Activated CD8-positive, alpha-beta memory T cell treated with anti-CD3 and anti-CD28 coated beads for 1 hour (primary cell): ENCODE measurements at regions not wholly inside any gene's neighbourhood (a gene's known extent, or its start where the extent isn't known, plus 50 kb on each side); places are given as distances from the start of the nearest gene placed in this dataset.

Source experiments
- DNase-seq, 2 donors: peaks; one replicate each; pipeline ENCODE4 v3.0.0-alpha.2; 2020; ENCODE audit warnings: low read depth in 1 of 2; ENCODE audit errors: extremely low read depth in 1 of 2

GRCh38 chr12:90020436-90020835, 311.8 kb upstream of the ATP2B1 start:
- no peak for DNase-seq

GRCh38 chr12:90020014-90020413, 311.4 kb upstream of the ATP2B1 start:
- DNase-seq: no peak

GRCh38 chr12:90017316-90017715, 308.7 kb upstream of the ATP2B1 start:
- DNase-seq: no peak

GRCh38 chr12:90015228-90015627, 306.6 kb upstream of the ATP2B1 start:
- DNase-seq: no peak

DNA sequence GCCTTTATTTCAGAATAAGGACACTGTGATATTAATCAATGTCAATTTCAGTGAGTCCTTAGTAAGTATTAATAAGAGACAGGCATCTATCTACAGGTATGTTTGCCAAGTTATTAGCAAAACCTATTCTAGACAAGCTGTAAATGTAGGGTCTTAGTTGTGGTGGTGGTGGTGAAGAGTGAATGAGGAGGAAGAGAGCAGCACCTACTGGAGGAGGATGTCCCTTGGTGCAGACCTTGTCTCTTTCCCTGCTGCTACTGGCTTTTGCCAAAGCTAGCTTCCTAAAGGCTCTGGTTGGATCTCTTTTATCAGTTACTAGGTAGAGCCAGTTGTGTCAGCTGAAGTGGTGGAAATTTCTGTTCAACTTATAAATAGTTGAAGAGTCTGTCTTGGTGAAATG, 304.8 kb upstream of the ATP2B1 start:
- no peak for DNase-seq

- no peak for DNase-seq
Measured at GRCh38 chr12:90010089-90010488, 301.5 kb upstream of the ATP2B1 start.

DNA sequence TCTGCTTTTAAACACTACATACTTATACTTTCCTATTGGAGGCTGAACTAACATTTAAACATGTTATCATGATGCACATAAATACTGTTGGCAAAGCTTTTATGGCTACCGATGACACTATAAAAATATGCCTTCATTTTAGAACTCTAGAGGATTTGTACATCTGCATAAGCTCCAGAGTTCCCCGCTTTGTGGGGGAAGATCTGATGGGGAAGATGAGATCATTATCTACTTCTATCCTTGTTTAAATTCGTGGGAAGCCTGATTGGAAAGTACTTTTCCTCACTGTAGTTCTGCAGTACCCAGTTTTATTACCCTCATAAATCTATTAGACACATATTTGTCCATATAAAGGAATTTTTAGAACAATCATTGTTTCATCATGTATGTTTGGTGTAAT, 299.6 kb upstream of the ATP2B1 start:
- DNase-seq: no peak

DNA sequence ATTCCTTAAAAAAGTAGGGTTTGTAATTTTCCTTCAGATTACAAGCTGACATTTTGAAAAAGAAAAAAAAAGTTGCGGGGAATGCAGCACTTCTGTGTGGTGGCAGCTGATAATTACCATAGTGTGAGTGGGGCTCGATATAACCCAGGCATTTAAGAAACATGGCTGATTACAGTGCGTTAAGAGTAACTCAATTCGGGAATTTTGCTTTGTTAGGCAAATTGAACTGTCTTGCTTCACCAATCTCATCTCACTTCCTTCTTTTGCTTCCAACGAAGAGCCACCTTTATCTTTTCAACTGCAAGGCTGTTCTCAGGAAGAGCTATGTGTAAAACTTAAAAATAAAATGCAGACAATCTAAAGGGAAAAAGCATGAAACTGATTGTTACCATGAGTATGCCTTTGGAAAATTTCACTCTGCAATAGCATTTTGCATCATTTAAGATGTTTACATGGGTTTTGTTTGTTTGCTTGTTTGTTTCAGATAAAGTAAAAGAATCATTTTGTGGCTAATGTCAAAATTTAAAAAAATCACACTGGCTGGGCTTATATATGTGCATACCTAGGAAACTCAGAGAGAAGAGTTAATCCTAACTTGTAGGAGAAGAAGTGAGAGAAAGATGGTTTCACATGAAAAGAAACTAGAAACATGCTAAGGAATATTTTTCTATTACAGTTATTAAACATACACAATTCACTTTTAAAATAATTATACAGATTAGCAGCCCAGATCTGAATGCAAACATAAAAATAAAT, 295.9 kb upstream of the ATP2B1 start:
- DNase-seq: no peak

- DNase-seq: no peak
Measured at GRCh38 chr12:90003688-90004087, 295.1 kb upstream of the ATP2B1 start.

- DNase-seq: no peak
Measured at GRCh38 chr12:90000721-90001120, 292.1 kb upstream of the ATP2B1 start.

GRCh38 chr12:89999699-90000505, 291.3 kb upstream of the ATP2B1 start:
- no peak for DNase-seq

- no peak for DNase-seq
Measured at GRCh38 chr12:89995870-89996269, 287.2 kb upstream of the ATP2B1 start.

DNA sequence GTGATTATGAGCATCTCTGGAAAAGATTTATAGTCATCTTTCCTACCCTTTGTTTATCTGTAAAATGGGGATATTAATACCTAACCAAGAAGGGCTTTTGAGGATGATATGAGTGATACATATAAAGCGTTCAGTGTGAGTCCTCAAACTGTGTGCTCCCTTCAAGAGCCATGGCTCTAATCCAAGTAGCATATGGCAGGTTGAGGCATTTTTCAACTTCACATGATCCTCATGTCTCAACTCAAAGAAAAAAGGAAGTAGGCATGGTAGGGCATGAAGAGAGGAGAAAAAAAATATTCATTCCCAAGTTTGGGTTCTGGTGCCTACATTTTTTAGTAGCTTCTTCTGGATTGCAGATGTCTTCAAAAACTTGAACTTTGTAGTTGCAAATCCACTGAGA, 286.3 kb upstream of the ATP2B1 start:
- no peak for DNase-seq

- DNase-seq: no peak
Measured at GRCh38 chr12:89993632-89994031, 285.0 kb upstream of the ATP2B1 start.

DNA sequence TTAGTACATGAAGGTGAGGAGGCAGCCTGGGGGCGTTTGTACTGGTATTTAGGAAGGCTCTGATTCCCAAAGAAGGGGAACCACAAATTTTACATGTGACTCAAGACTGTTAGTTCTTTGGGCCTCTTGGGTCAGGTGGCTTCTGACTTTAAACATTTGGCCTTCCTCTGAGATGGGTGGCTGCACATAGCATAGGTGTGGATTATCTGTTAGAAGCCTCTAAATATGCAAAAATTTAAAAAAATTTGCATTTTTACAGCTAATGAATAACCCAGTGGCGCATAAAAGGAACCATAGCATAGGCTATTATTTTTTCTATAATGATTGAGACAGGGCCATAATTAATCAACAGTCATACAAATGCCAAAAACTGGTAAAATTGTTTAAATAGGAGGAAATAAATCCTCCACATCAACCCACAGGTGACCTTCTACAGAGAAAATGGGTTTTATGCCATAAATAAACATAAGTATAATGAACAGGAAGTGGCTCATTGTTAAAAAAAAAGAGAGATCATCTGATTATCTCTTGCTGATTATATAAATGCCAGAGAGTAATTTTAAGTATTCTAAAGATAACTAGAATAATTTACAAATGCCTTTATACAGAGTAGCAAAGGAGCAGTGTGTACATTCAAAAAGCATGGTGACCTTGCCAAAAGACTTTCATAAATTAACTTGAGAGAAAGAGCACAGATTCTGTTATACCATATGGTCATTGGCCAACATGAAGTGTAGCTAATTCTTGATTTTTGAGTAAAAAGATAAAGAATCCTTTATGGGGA, 284.2 kb upstream of the ATP2B1 start:
- no peak for DNase-seq

- no peak for DNase-seq
Measured at GRCh38 chr12:89991807-89992590, 283.4 kb upstream of the ATP2B1 start.

- DNase-seq: no peak
Measured at GRCh38 chr12:89988188-89988915, 279.7 kb upstream of the ATP2B1 start.

GRCh38 chr12:89985935-89986334, 277.3 kb upstream of the ATP2B1 start:
- no peak for DNase-seq

DNA sequence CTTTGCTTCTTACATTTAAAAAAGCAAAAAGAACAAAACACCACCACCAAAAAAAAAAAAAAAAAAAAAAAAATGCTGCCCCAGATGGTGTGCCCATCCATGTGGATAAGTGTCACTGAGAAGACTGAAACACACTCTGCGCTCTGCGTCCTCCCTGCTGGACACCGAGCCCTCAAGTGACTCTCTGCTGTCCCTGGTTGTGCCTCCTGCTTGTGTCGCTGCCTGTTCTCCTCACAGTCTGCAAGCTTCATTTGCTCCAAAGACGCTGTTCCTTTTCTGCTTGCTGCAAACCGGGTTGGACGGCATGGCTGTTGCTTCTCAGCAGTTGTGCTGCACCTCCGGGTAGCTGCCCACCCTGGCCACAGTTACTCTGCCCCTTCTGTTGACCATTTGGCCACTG, 276.2 kb upstream of the ATP2B1 start:
- DNase-seq: no peak

DNA sequence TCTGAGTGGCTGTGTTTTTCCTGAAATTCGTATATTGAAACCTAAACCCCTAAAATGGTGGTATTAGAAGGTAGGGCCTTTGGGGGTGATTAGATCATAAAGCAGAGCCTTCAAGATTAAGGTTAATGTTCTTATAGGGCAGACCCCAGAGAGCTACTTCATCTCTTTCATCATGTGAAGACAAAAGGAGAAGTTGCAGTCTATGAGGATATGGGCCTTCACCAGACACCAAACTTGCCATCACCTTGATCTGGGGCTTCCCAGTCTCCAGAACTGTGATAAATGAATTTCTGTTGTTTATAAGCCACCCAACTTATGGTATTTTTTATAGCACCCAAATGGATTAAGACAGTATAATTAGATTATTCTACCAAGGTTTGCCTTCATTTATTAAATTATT, 275.0 kb upstream of the ATP2B1 start:
- no peak for DNase-seq
